ENCODE measurements at regions not wholly inside any gene's neighbourhood (a gene's known extent, or its start where the extent isn't known, plus 50 kb on each side); places are given as distances from the start of the nearest gene placed in this dataset.

- no peak for TF ChIP-seq NFIC (IDR thresholded peaks at IDR 0.05)
- no peak for TF ChIP-seq RAD21 (IDR thresholded peaks at IDR 0.05; ENCODE audit: low read depth)
- TF ChIP-seq CREB1 (IDR thresholded peaks at IDR 0.05; ENCODE audit: low read depth): no peak
- no peak for TF ChIP-seq YY1 (IDR thresholded peaks at IDR 0.05; ENCODE audit: low read depth)
- TF ChIP-seq FOXM1 (IDR thresholded peaks at IDR 0.05; ENCODE audit: borderline replicate concordance, low read depth): no peak
- TF ChIP-seq ZBTB7A (IDR thresholded peaks at IDR 0.05; ENCODE audit: low read depth): no peak
- TF ChIP-seq TAF1 (IDR thresholded peaks at IDR 0.05; ENCODE audit: low read depth): no peak
- TF ChIP-seq EP300 (IDR thresholded peaks at IDR 0.05; ENCODE audit: borderline replicate concordance): no peak
- TF ChIP-seq TCF12 (IDR thresholded peaks at IDR 0.05; ENCODE audit: low read depth): no peak
Observed at GRCh38 chr14:29442696-29443095, 485.0 kb downstream of the PRKD1 start.

- no peak for TF ChIP-seq TCF12 (IDR thresholded peaks at IDR 0.05; ENCODE audit: low read depth)
Observed at GRCh38 chr14:29444216-29444615, 483.4 kb downstream of the PRKD1 start.

GRCh38 chr14:29444805-29445204, 482.8 kb downstream of the PRKD1 start:
- TF ChIP-seq TEAD4 (IDR thresholded peaks at IDR 0.05): no peak
- TF ChIP-seq TCF12 (IDR thresholded peaks at IDR 0.05; ENCODE audit: low read depth): no peak

- TF ChIP-seq EGR1 (IDR thresholded peaks at IDR 0.05) (no peak), CEBPB (IDR thresholded peaks at IDR 0.05) (no peak), EP300 (IDR thresholded peaks at IDR 0.05; ENCODE audit: borderline replicate concordance) (no peak), TAF1 (IDR thresholded peaks at IDR 0.05; ENCODE audit: low read depth) (no peak), TEAD4 (IDR thresholded peaks at IDR 0.05) (no peak)
Observed at GRCh38 chr14:29446971-29447370, 480.7 kb downstream of the PRKD1 start.

GRCh38 chr14:29451941-29452340, 475.7 kb downstream of the PRKD1 start:
- TF ChIP-seq NFIC (IDR thresholded peaks at IDR 0.05) (no peak), TAF1 (IDR thresholded peaks at IDR 0.05; ENCODE audit: low read depth) (no peak)

GRCh38 chr14:29453045-29453444, 474.6 kb downstream of the PRKD1 start:
- TF ChIP-seq MAX (IDR thresholded peaks at IDR 0.05): no peak
- TF ChIP-seq USF1 (IDR thresholded peaks at IDR 0.05): no peak
- no peak for TF ChIP-seq EGR1 (IDR thresholded peaks at IDR 0.05)
- no peak for TF ChIP-seq NFIC (IDR thresholded peaks at IDR 0.05)
- no peak for TF ChIP-seq TAF1 (IDR thresholded peaks at IDR 0.05; ENCODE audit: low read depth)
- no peak for TF ChIP-seq EP300 (IDR thresholded peaks at IDR 0.05; ENCODE audit: borderline replicate concordance)
- no peak for TF ChIP-seq CREB1 (IDR thresholded peaks at IDR 0.05; ENCODE audit: low read depth)

GRCh38 chr14:29454026-29454693, 473.5 kb downstream of the PRKD1 start:
- no peak for TF ChIP-seq TAF1 (IDR thresholded peaks at IDR 0.05; ENCODE audit: low read depth)
- TF ChIP-seq FOXM1 (IDR thresholded peaks at IDR 0.05; ENCODE audit: borderline replicate concordance, low read depth): no peak
- no peak for TF ChIP-seq CEBPB (IDR thresholded peaks at IDR 0.05)
- TF ChIP-seq ZBTB7A (IDR thresholded peaks at IDR 0.05; ENCODE audit: low read depth): no peak
- TF ChIP-seq TCF12 (IDR thresholded peaks at IDR 0.05; ENCODE audit: low read depth): no peak

- no peak for TF ChIP-seq TEAD4 (IDR thresholded peaks at IDR 0.05)
- TF ChIP-seq ZBTB7A (IDR thresholded peaks at IDR 0.05; ENCODE audit: low read depth): no peak
- no peak for TF ChIP-seq USF1 (IDR thresholded peaks at IDR 0.05)
- TF ChIP-seq EP300 (IDR thresholded peaks at IDR 0.05; ENCODE audit: borderline replicate concordance): no peak
- TF ChIP-seq FOXM1 (IDR thresholded peaks at IDR 0.05; ENCODE audit: borderline replicate concordance, low read depth): no peak
- TF ChIP-seq TCF12 (IDR thresholded peaks at IDR 0.05; ENCODE audit: low read depth): no peak
- TF ChIP-seq RAD21 (IDR thresholded peaks at IDR 0.05; ENCODE audit: low read depth): no peak
- TF ChIP-seq NFIC (IDR thresholded peaks at IDR 0.05): no peak
- no peak for TF ChIP-seq CEBPB (IDR thresholded peaks at IDR 0.05)
- no peak for TF ChIP-seq TAF1 (IDR thresholded peaks at IDR 0.05; ENCODE audit: low read depth)
- no peak for TF ChIP-seq REST (IDR thresholded peaks at IDR 0.05; ENCODE audit: low read depth)
Observed at GRCh38 chr14:29458547-29458946, 469.1 kb downstream of the PRKD1 start.

GRCh38 chr14:29459531-29459930, 468.1 kb downstream of the PRKD1 start:
- no peak for TF ChIP-seq REST (IDR thresholded peaks at IDR 0.05; ENCODE audit: low read depth)
- no peak for TF ChIP-seq EP300 (IDR thresholded peaks at IDR 0.05; ENCODE audit: borderline replicate concordance)
- no peak for TF ChIP-seq CEBPB (IDR thresholded peaks at IDR 0.05)
- no peak for TF ChIP-seq FOXM1 (IDR thresholded peaks at IDR 0.05; ENCODE audit: borderline replicate concordance, low read depth)
- TF ChIP-seq MAX (IDR thresholded peaks at IDR 0.05): no peak
- TF ChIP-seq EGR1 (IDR thresholded peaks at IDR 0.05): no peak
- no peak for TF ChIP-seq TCF12 (IDR thresholded peaks at IDR 0.05; ENCODE audit: low read depth)
- TF ChIP-seq CREB1 (IDR thresholded peaks at IDR 0.05; ENCODE audit: low read depth): no peak
- no peak for TF ChIP-seq TAF1 (IDR thresholded peaks at IDR 0.05; ENCODE audit: low read depth)
